ENCODE measurements at regions not wholly inside any gene's neighbourhood (a gene's known extent, or its start where the extent isn't known, plus 50 kb on each side); places are given as distances from the start of the nearest gene placed in this dataset.

- Histone ChIP-seq H3F3A (ENCODE audit: low read length, unreplicated experiment) (no peaks in the 10 kb centered on the region), H3K9ac (ENCODE audit: low read length) (no peak overlapping the region), H3K4me2 (ENCODE audit: low read length) (no peak overlapping the region), H3K4me1 (ENCODE audit: insufficient read depth, low read length) (peaks cover 5% of the 10 kb centered on the region), H2AFZ (ENCODE audit: low read length) (no peak overlapping the region), H3K79me2 (ENCODE audit: low read length) (no peaks in the 10 kb centered on the region), H4K20me1 (ENCODE audit: low read length) (no peaks in the 10 kb centered on the region), H3K9me2 (replicated peaks; ENCODE audit: low read length) (no peaks in the 10 kb centered on the region), H3K9me3 (ENCODE audit: low read length) (no peaks in the 10 kb centered on the region), H3K27ac (ENCODE audit: low read length) (no peak overlapping the region), H3K36me3 (ENCODE audit: low read depth, low read length) (no peaks in the 10 kb centered on the region), H3K27me3 (ENCODE audit: low read length) (no peaks in the 10 kb centered on the region), H3K4me3 (ENCODE audit: low read length) (no peak overlapping the region)
- no TSS peak for BruUV-seq (replicated peaks)
- ChIA-PET CTCF (no interaction called here), POLR2A (ENCODE audit: unreplicated experiment) (no interaction called here)
- DNase-seq (no peak), ATAC-seq (no peak)
- intact Hi-C loops (cut with micrococcal nuclease), result no loop called here
- TF ChIP-seq EZH2phosphoT487 (IDR thresholded peaks at IDR 0.05; ENCODE audit: borderline replicate concordance, low read length) (no peak), CTCF (conservative IDR thresholded peaks at IDR 0.05; ENCODE audit: low read depth, low read length) (no peak), EZH2 (IDR thresholded peaks at IDR 0.05; ENCODE audit: low read length, unreplicated experiment) (no peak)
These were observed 172.6 kb downstream of the HAUS1 start for GRCh38 chr18:46276748-46277147.

GRCh38 chr18:46278481-46279465, 174.6 kb downstream of the HAUS1 start:
- peak; percentile 25 for DNase-seq
- Histone ChIP-seq H3K27ac (ENCODE audit: low read length) (no peak overlapping the region), H3K9ac (ENCODE audit: low read length) (no peak overlapping the region), H3K27me3 (ENCODE audit: low read length) (no peaks in the 10 kb centered on the region), H4K20me1 (ENCODE audit: low read length) (no peaks in the 10 kb centered on the region), H3F3A (ENCODE audit: low read length, unreplicated experiment) (no peaks in the 10 kb centered on the region), H3K9me3 (ENCODE audit: low read length) (no peaks in the 10 kb centered on the region), H3K79me2 (ENCODE audit: low read length) (no peaks in the 10 kb centered on the region), H3K4me1 (ENCODE audit: insufficient read depth, low read length) (peaks cover under 1% of the 10 kb centered on the region; the same call in 1 of the 2 replicates), H3K9me2 (replicated peaks; ENCODE audit: low read length) (no peaks in the 10 kb centered on the region), H3K36me3 (ENCODE audit: low read depth, low read length) (no peaks in the 10 kb centered on the region), H3K4me2 (ENCODE audit: low read length) (no peak overlapping the region), H3K4me3 (ENCODE audit: low read length) (no peak overlapping the region), H2AFZ (ENCODE audit: low read length) (no peak overlapping the region)
- TF ChIP-seq CTCF (conservative IDR thresholded peaks at IDR 0.05; ENCODE audit: low read depth, low read length) (no peak), EZH2 (IDR thresholded peaks at IDR 0.05; ENCODE audit: low read length, unreplicated experiment) (no peak), EZH2phosphoT487 (IDR thresholded peaks at IDR 0.05; ENCODE audit: borderline replicate concordance, low read length) (no peak)
- BruUV-seq (replicated peaks), result no TSS peak
- ChIA-PET POLR2A (ENCODE audit: unreplicated experiment) (no interaction called here), CTCF (interaction anchor here (1.1 kb wide), 1 partner anchor 379 kb away, joined by 4 read pairs; no protein-coding TSS in a partner anchor)
- ATAC-seq, result no peak
- intact Hi-C loops (cut with micrococcal nuclease), result no loop called here

DNA sequence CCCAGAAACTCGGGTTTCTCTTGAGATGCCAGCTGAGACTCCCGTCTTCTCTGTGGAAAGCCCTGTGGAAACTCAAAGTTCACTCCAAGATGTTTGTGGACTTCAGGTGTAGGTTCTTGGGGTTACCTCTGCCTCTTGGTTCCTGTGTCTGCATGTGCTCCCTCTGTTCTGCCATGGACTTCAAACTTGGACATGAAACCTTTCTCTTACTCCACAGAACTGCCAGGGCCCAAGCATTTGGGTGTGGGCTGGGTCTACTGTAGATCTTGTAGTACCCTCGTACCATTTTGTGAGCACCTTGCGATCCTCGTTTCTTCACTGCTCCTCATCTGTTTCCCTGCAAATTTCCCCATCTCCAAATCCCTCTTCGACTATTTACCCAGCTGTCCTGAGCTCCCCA, 175.5 kb downstream of the HAUS1 start:
- Histone ChIP-seq H3K27ac (ENCODE audit: low read length) (no peak overlapping the region), H3K4me2 (ENCODE audit: low read length) (no peak overlapping the region), H3K36me3 (ENCODE audit: low read depth, low read length) (no peaks in the 10 kb centered on the region), H3K9me2 (replicated peaks; ENCODE audit: low read length) (no peaks in the 10 kb centered on the region), H3K9ac (ENCODE audit: low read length) (no peak overlapping the region), H3K27me3 (ENCODE audit: low read length) (no peaks in the 10 kb centered on the region), H2AFZ (ENCODE audit: low read length) (no peak overlapping the region), H3K79me2 (ENCODE audit: low read length) (no peaks in the 10 kb centered on the region), H3K4me1 (ENCODE audit: insufficient read depth, low read length) (no peaks in the 10 kb centered on the region), H3K4me3 (ENCODE audit: low read length) (no peak overlapping the region), H3F3A (ENCODE audit: low read length, unreplicated experiment) (no peaks in the 10 kb centered on the region), H3K9me3 (ENCODE audit: low read length) (no peaks in the 10 kb centered on the region), H4K20me1 (ENCODE audit: low read length) (no peaks in the 10 kb centered on the region)
- intact Hi-C loops (cut with micrococcal nuclease), result loop anchor here (2.0 to 5.0 kb wide), 4 partner anchors 43 to 379 kb away; no protein-coding TSS in a partner anchor
- ATAC-seq (no peak), DNase-seq (no peak)
- TF ChIP-seq EZH2 (IDR thresholded peaks at IDR 0.05; ENCODE audit: low read length, unreplicated experiment) (no peak), CTCF (conservative IDR thresholded peaks at IDR 0.05; ENCODE audit: low read depth, low read length) (no peak), EZH2phosphoT487 (IDR thresholded peaks at IDR 0.05; ENCODE audit: borderline replicate concordance, low read length) (no peak)
- ChIA-PET POLR2A (ENCODE audit: unreplicated experiment) (no interaction called here), CTCF (interaction anchor here (1.1 kb wide), 1 partner anchor 379 kb away, joined by 4 read pairs; no protein-coding TSS in a partner anchor)
- BruUV-seq (replicated peaks), result no TSS peak
